ENCODE measurements at regions not wholly inside any gene's neighbourhood (a gene's known extent, or its start where the extent isn't known, plus 50 kb on each side); places are given as distances from the start of the nearest gene placed in this dataset.
"Not testable (repeated sequence)": the region's sequence is repeated elsewhere in the genome, so short reads cannot be mapped to it uniquely, and the experiment has no call there.

- Histone ChIP-seq H3K4me1 (ENCODE audit: control insufficient read depth, insufficient read depth, low read length) (no peaks in the 10 kb centered on the region), H3K27me3 (ENCODE audit: control insufficient read depth, insufficient read depth, low read length) (no peaks in the 10 kb centered on the region), H3K27ac (ENCODE audit: low read depth, low read length) (no peak overlapping the region), H3K9ac (ENCODE audit: low read length) (no peak overlapping the region), H3K36me3 (ENCODE audit: control insufficient read depth, insufficient read depth, low read length) (no peaks in the 10 kb centered on the region), H3K4me3 (ENCODE audit: low read length) (no peak overlapping the region)
Measured at GRCh38 chr7:124247691-124248090, 214.8 kb upstream of the TMEM229A start.

DNA sequence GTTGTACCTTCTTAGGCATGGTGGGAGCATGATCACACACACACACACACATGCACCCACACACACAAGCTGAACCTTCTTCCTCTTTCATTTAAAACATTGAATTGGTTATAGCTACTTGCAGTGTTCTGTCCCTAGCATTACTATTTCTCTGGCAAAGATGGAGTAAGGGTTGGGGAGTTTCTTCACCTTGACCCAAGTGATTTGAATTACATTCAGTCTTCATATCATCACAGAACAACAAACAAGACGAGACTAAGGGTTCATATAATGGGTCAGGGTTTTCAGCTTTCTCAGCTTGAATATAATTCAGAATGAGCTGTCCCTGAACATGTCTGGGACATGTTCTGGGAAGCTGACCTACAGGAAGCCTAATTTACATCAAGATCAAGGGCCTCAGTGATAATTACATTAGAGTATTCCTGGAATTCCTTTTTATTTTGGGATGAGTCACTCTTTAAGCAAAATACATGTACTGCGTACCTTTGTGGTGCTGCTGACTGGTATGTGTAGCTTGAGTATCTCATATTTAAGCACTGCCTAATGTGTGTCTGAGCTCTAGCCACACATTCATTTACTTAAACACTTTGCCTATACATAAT is 213.5 kb upstream of the TMEM229A start:
- Histone ChIP-seq H3K4me1 (ENCODE audit: control insufficient read depth, insufficient read depth, low read length) (no peaks in the 10 kb centered on the region), H3K4me3 (ENCODE audit: low read length) (no peak overlapping the region), H3K27ac (ENCODE audit: low read depth, low read length) (no peak overlapping the region), H3K9ac (ENCODE audit: low read length) (no peak overlapping the region), H3K36me3 (ENCODE audit: control insufficient read depth, insufficient read depth, low read length) (no peaks in the 10 kb centered on the region), H3K27me3 (ENCODE audit: control insufficient read depth, insufficient read depth, low read length) (no peaks in the 10 kb centered on the region)

- H3K27ac ChIP-seq (ENCODE audit: low read depth, low read length); H3K9ac ChIP-seq (ENCODE audit: low read length); H3K4me1 ChIP-seq (ENCODE audit: control insufficient read depth, insufficient read depth, low read length); H3K4me3 ChIP-seq (ENCODE audit: low read length); H3K36me3 ChIP-seq (ENCODE audit: control insufficient read depth, insufficient read depth, low read length); H3K27me3 ChIP-seq (ENCODE audit: control insufficient read depth, insufficient read depth, low read length): not testable (repeated sequence)
Measured at GRCh38 chr7:124244469-124244868, 211.6 kb upstream of the TMEM229A start.

DNA sequence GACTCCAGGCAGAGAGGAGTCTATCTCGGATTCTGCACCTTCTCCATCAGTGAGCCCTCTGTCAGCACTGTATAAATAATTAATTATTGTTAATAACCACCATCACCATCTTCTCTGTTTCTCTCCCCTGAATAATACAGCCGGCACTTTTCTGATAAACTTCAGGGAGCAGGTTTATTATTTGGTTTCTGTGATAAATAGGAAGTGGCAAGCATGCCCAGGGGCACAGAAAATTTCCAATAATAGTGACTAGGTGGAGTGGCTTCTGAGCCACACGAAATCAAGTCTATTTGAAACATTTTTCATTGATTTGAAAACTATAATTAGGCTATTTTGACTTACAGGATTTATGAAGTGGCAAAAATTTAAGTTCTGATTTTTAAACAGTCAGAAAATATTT is 186.8 kb upstream of the TMEM229A start:
- H3K4me1 ChIP-seq (ENCODE audit: control insufficient read depth, insufficient read depth, low read length): no peaks in the 10 kb centered on the region
- H3K36me3 ChIP-seq (ENCODE audit: control insufficient read depth, insufficient read depth, low read length): no peaks in the 10 kb centered on the region
- no peak overlapping the region for H3K4me3 ChIP-seq (ENCODE audit: low read length)
- no peak overlapping the region for H3K27ac ChIP-seq (ENCODE audit: low read depth, low read length)
- H3K27me3 ChIP-seq (ENCODE audit: control insufficient read depth, insufficient read depth, low read length): no peaks in the 10 kb centered on the region
- no peak overlapping the region for H3K9ac ChIP-seq (ENCODE audit: low read length)

GRCh38 chr7:124208642-124209041 is 175.8 kb upstream of the TMEM229A start:
- Histone ChIP-seq H3K27me3 (ENCODE audit: control insufficient read depth, insufficient read depth, low read length) (no peaks in the 10 kb centered on the region), H3K4me3 (ENCODE audit: low read length) (no peak overlapping the region)

DNA sequence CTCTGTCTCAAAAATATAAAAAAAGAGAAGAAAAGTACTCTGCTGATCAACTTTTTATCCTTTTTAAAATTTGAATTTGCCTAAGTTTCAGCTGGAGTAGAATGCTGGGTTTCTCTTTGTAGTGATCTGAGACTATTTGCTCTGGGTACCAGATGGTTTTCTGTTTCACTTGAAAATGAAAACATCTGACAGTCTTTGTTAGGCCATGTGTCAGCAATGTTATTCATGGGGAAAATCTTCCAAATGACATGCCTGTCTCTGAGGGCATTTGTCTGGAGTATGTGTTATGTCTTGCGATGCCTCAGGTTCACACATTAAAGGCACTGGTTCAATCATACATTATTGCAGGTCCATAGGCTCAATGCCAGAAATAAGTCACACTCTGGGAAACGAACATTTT is 175.3 kb upstream of the TMEM229A start:
- no peak overlapping the region for H3K27ac ChIP-seq (ENCODE audit: low read depth, low read length)
- no peaks in the 10 kb centered on the region for H3K4me1 ChIP-seq (ENCODE audit: control insufficient read depth, insufficient read depth, low read length)
- H3K27me3 ChIP-seq (ENCODE audit: control insufficient read depth, insufficient read depth, low read length): no peaks in the 10 kb centered on the region
- H3K4me3 ChIP-seq (ENCODE audit: low read length): no peak overlapping the region
- no peak overlapping the region for H3K9ac ChIP-seq (ENCODE audit: low read length)
- H3K36me3 ChIP-seq (ENCODE audit: control insufficient read depth, insufficient read depth, low read length): no peaks in the 10 kb centered on the region

More at GRCh38 chr7:124208642-124209041, 175.8 kb upstream of the TMEM229A start:
- H3K36me3 ChIP-seq (ENCODE audit: control insufficient read depth, insufficient read depth, low read length): no peaks in the 10 kb centered on the region
- no peak overlapping the region for H3K9ac ChIP-seq (ENCODE audit: low read length)
- H3K4me1 ChIP-seq (ENCODE audit: control insufficient read depth, insufficient read depth, low read length): no peaks in the 10 kb centered on the region
- no peak overlapping the region for H3K27ac ChIP-seq (ENCODE audit: low read depth, low read length)

GRCh38 chr7:124205526-124205925 is 172.7 kb upstream of the TMEM229A start:
- no peaks in the 10 kb centered on the region for H3K36me3 ChIP-seq (ENCODE audit: control insufficient read depth, insufficient read depth, low read length)

DNA sequence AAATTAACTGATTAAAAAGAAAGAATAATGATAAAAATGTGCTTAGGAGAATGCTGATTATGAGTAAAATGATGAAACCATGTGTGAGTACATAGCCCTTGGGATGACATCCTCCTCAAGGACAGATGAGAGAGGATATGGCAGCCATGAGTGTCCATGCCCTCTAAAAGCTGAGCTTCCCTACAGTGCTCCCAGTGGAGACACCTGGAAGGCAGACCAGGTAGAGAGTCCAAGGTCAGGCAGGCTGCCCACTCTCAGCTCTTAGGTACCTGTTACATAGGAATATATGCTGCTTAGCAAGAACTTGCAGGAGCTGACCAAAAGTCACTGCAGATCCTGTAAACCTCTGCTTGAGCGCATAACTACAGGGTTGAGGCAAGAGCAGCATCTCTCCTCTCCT is 169.7 kb upstream of the TMEM229A start:
- Histone ChIP-seq H3K27me3 (ENCODE audit: control insufficient read depth, insufficient read depth, low read length) (no peaks in the 10 kb centered on the region), H3K4me1 (ENCODE audit: control insufficient read depth, insufficient read depth, low read length) (no peaks in the 10 kb centered on the region)

More at GRCh38 chr7:124205526-124205925, 172.7 kb upstream of the TMEM229A start:
- Histone ChIP-seq H3K27me3 (ENCODE audit: control insufficient read depth, insufficient read depth, low read length) (no peaks in the 10 kb centered on the region), H3K27ac (ENCODE audit: low read depth, low read length) (no peak overlapping the region), H3K9ac (ENCODE audit: low read length) (no peak overlapping the region), H3K4me1 (ENCODE audit: control insufficient read depth, insufficient read depth, low read length) (no peaks in the 10 kb centered on the region), H3K4me3 (ENCODE audit: low read length) (no peak overlapping the region)

DNA sequence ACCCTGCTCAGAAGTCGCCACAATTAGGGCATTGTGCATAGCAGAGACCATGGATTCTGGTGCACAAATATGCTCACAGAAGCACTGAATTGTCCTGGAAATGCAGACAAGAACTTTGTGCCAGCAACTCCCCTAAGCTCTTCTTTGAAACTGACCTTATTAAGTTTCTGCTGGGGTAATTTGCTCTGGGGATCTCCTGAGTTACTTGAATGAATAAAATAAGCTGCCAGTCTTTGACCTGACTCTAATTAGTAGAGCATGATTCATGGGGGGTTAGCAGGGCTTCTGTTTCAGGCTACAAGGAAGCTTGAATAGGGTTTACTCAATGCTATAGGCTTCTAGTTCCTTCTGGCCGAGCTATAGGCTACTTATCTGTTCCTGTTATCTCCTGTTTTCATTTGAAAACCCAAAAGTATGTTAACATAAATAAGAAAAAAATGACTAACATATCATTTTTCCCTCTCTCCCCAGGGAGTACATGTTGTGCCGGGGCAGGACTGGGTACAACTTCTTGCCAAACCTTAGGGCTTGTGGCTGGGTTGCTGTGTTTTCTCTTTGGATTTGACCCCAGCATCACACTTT is 169.0 kb upstream of the TMEM229A start:
- Histone ChIP-seq H3K4me3 (ENCODE audit: low read length) (no peak overlapping the region), H3K36me3 (ENCODE audit: control insufficient read depth, insufficient read depth, low read length) (no peaks in the 10 kb centered on the region), H3K27ac (ENCODE audit: low read depth, low read length) (no peak overlapping the region), H3K4me1 (ENCODE audit: control insufficient read depth, insufficient read depth, low read length) (no peaks in the 10 kb centered on the region), H3K27me3 (ENCODE audit: control insufficient read depth, insufficient read depth, low read length) (no peaks in the 10 kb centered on the region), H3K9ac (ENCODE audit: low read length) (no peak overlapping the region)

More for the DNA sequence above, 169.7 kb upstream of the TMEM229A start:
- H3K27ac ChIP-seq (ENCODE audit: low read depth, low read length): no peak overlapping the region
- H3K9ac ChIP-seq (ENCODE audit: low read length): no peak overlapping the region
- no peak overlapping the region for H3K4me3 ChIP-seq (ENCODE audit: low read length)
- H3K36me3 ChIP-seq (ENCODE audit: control insufficient read depth, insufficient read depth, low read length): no peaks in the 10 kb centered on the region

GRCh38 chr7:124196519-124196918 is 163.7 kb upstream of the TMEM229A start:
- Histone ChIP-seq H3K27ac (ENCODE audit: low read depth, low read length) (no peak overlapping the region), H3K9ac (ENCODE audit: low read length) (no peak overlapping the region), H3K4me3 (ENCODE audit: low read length) (no peak overlapping the region), H3K4me1 (ENCODE audit: control insufficient read depth, insufficient read depth, low read length) (no peaks in the 10 kb centered on the region), H3K27me3 (ENCODE audit: control insufficient read depth, insufficient read depth, low read length) (no peaks in the 10 kb centered on the region), H3K36me3 (ENCODE audit: control insufficient read depth, insufficient read depth, low read length) (no peaks in the 10 kb centered on the region)

GRCh38 chr7:124192885-124193284 is 160.0 kb upstream of the TMEM229A start:
- Histone ChIP-seq H3K27me3 (ENCODE audit: control insufficient read depth, insufficient read depth, low read length) (no peaks in the 10 kb centered on the region), H3K36me3 (ENCODE audit: control insufficient read depth, insufficient read depth, low read length) (no peaks in the 10 kb centered on the region), H3K4me1 (ENCODE audit: control insufficient read depth, insufficient read depth, low read length) (no peaks in the 10 kb centered on the region), H3K9ac (ENCODE audit: low read length) (no peak overlapping the region), H3K4me3 (ENCODE audit: low read length) (no peak overlapping the region), H3K27ac (ENCODE audit: low read depth, low read length) (no peak overlapping the region)

- H3K4me3 ChIP-seq (ENCODE audit: low read length): no peak overlapping the region
- no peaks in the 10 kb centered on the region for H3K36me3 ChIP-seq (ENCODE audit: control insufficient read depth, insufficient read depth, low read length)
- H3K9ac ChIP-seq (ENCODE audit: low read length): no peak overlapping the region
- no peaks in the 10 kb centered on the region for H3K27me3 ChIP-seq (ENCODE audit: control insufficient read depth, insufficient read depth, low read length)
- H3K4me1 ChIP-seq (ENCODE audit: control insufficient read depth, insufficient read depth, low read length): no peaks in the 10 kb centered on the region
- no peak overlapping the region for H3K27ac ChIP-seq (ENCODE audit: low read depth, low read length)
Measured at GRCh38 chr7:124191713-124192112, 158.8 kb upstream of the TMEM229A start.

GRCh38 chr7:124191030-124191429 is 158.2 kb upstream of the TMEM229A start:
- no peaks in the 10 kb centered on the region for H3K4me1 ChIP-seq (ENCODE audit: control insufficient read depth, insufficient read depth, low read length)
- H3K27me3 ChIP-seq (ENCODE audit: control insufficient read depth, insufficient read depth, low read length): no peaks in the 10 kb centered on the region
- H3K27ac ChIP-seq (ENCODE audit: low read depth, low read length): no peak overlapping the region
- H3K9ac ChIP-seq (ENCODE audit: low read length): no peak overlapping the region
- H3K4me3 ChIP-seq (ENCODE audit: low read length): no peak overlapping the region
- H3K36me3 ChIP-seq (ENCODE audit: control insufficient read depth, insufficient read depth, low read length): no peaks in the 10 kb centered on the region
